WTC11 (cell line): ENCODE measurements at regions not wholly inside any gene's neighbourhood (a gene's known extent, or its start where the extent isn't known, plus 50 kb on each side); places are given as distances from the start of the nearest gene placed in this dataset.
"Not testable (repeated sequence)": the region's sequence is repeated elsewhere in the genome, so short reads cannot be mapped to it uniquely, and the experiment has no call there.

Source experiments
- ATAC-seq: fragments of 200-7000 bp; cut with Tn5 transposase; 2 replicates; pipeline ENCODE4 v1.10.0; 2021; ENCODE audit warnings: mild to moderate bottlenecking, moderate library complexity
- CTCF ChIA-PET: fragments of 300-600 bp; sonication (Branson Sonifier 250); formaldehyde crosslinking; loops from one replicate; lab custom pipeline; 2021; ENCODE audit warnings: antibody characterized with exemption; lab: Charles Lee
- POLR2A ChIA-PET: fragments of 350-600 bp; sonication (Branson Sonifier 250); formaldehyde crosslinking; loops from one replicate; lab custom pipeline; 2021; ENCODE audit warnings: antibody characterized with exemption; lab: Charles Lee
- DNase-seq: peaks from one replicate; pipeline ENCODE4 v3.0.0; 2021; ENCODE audit warnings: low spot score
- H3K27ac Mint-ChIP-seq: 2 replicates; pipeline ENCODE4 v1.8.0; 2021; ENCODE audit warnings: mixed read lengths
- H3K27me3 Mint-ChIP-seq: 2 replicates; pipeline ENCODE4 v1.8.0; 2021; ENCODE audit warnings: low read depth, mild to moderate bottlenecking, moderate library complexity, mixed read lengths
- H3K36me3 Mint-ChIP-seq: 2 replicates; pipeline ENCODE4 v1.8.0; 2021; ENCODE audit warnings: mixed read lengths
- H3K4me1 Mint-ChIP-seq: 2 replicates; pipeline ENCODE4 v1.8.0; 2022; ENCODE audit warnings: mixed read lengths
- H3K4me3 Mint-ChIP-seq: 2 replicates; pipeline ENCODE4 v1.8.0; 2021; ENCODE audit warnings: mild to moderate bottlenecking, moderate library complexity, mixed read lengths
- H3K9me3 Mint-ChIP-seq: 2 replicates; pipeline ENCODE4 v1.8.0; 2021; ENCODE audit warnings: mixed read lengths
- FOXJ3 ChIP-seq: sonication (generic); formaldehyde crosslinking; IDR thresholded peaks from 2 replicates; pipeline ENCODE4 v1.9.0; 2021; ENCODE audit warnings: missing genetic modification reagents, mild to moderate bottlenecking, borderline replicate concordance
- FOXK1 ChIP-seq: sonication (generic); formaldehyde crosslinking; IDR thresholded peaks from 2 replicates; pipeline ENCODE4 v1.8.0; 2022; ENCODE audit warnings: mild to moderate bottlenecking, moderate library complexity, missing genetic modification reagents
- FOXP1 ChIP-seq: sonication (generic); formaldehyde crosslinking; IDR thresholded peaks from 2 replicates; pipeline ENCODE4 v1.8.0; 2022; ENCODE audit warnings: missing genetic modification reagents, mild to moderate bottlenecking, moderate library complexity, borderline replicate concordance
- IRF2 ChIP-seq: sonication (generic); formaldehyde crosslinking; IDR thresholded peaks from 2 replicates; pipeline ENCODE4 v1.8.0; 2022; ENCODE audit warnings: low read depth, missing genetic modification reagents, borderline replicate concordance
- MLX ChIP-seq: sonication (generic); formaldehyde crosslinking; IDR thresholded peaks from 2 replicates; pipeline ENCODE4 v1.8.1; 2023; ENCODE audit warnings: mild to moderate bottlenecking, missing genetic modification reagents, moderate library complexity
- ZNF121 ChIP-seq: sonication (generic); formaldehyde crosslinking; IDR thresholded peaks from 2 replicates; pipeline ENCODE4 v1.8.0; 2023; ENCODE audit warnings: missing genetic modification reagents

- H3K36me3 Mint-ChIP-seq, POLR2A ChIA-PET, H3K4me3 Mint-ChIP-seq, CTCF ChIA-PET, H3K27ac Mint-ChIP-seq, H3K9me3 Mint-ChIP-seq, H3K27me3 Mint-ChIP-seq, ATAC-seq, DNase-seq, H3K4me1 Mint-ChIP-seq: not testable (repeated sequence)
Observed at GRCh38 chr21:9766890-9767591, 754.3 kb upstream of the TPTE start.

GRCh38 chr21:9767592-9768375 is 753.6 kb upstream of the TPTE start:
- ATAC-seq (no peak), DNase-seq (no peak)
- Mint-ChIP-seq H3K36me3 (0 out of 2 replicates have a peak, but pooled peaks cover 9% of the 10 kb centered on the region), H3K27me3 (no peaks in the 10 kb centered on the region), H3K9me3 (0 out of 2 replicates have a peak, but pooled peaks cover 7% of the 10 kb centered on the region), H3K27ac (no peak overlapping the region), H3K4me3 (no peak overlapping the region), H3K4me1 (no peaks in the 10 kb centered on the region)
- no peak for TF ChIP-seq IRF2
- no peak for TF ChIP-seq FOXJ3
- no peak for TF ChIP-seq FOXP1 (CRISPR knock-in tag)
- TF ChIP-seq ZNF121 (CRISPR knock-in tag) = no peak
- TF ChIP-seq FOXK1 = no peak
- TF ChIP-seq MLX (CRISPR knock-in tag) = no peak
- ChIA-PET POLR2A (no interaction called here), CTCF (no interaction called here)

- CTCF ChIA-PET = not testable (repeated sequence)
Observed at GRCh38 chr21:9768376-9769130, 752.8 kb upstream of the TPTE start.

GRCh38 chr21:9769131-9769498 is 752.3 kb upstream of the TPTE start:
- CTCF ChIA-PET, ATAC-seq, H3K4me3 Mint-ChIP-seq, POLR2A ChIA-PET, H3K4me1 Mint-ChIP-seq, H3K27me3 Mint-ChIP-seq, H3K27ac Mint-ChIP-seq, DNase-seq: not testable (repeated sequence)
- Mint-ChIP-seq H3K9me3 (peaks cover 12% of the 10 kb centered on the region), H3K36me3 (peaks cover 14% of the 10 kb centered on the region)

More at GRCh38 chr21:9768376-9769130, 752.8 kb upstream of the TPTE start:
- ATAC-seq, H3K4me1 Mint-ChIP-seq, H3K4me3 Mint-ChIP-seq, H3K9me3 Mint-ChIP-seq, H3K27me3 Mint-ChIP-seq, DNase-seq, POLR2A ChIA-PET, H3K36me3 Mint-ChIP-seq, H3K27ac Mint-ChIP-seq: not testable (repeated sequence)

- DNase-seq, CTCF ChIA-PET: not testable (repeated sequence)
Observed at GRCh38 chr21:9769718-9770690, 751.4 kb upstream of the TPTE start.

GRCh38 chr21:9771466-9772347 is 749.7 kb upstream of the TPTE start:
- H3K36me3 Mint-ChIP-seq = peaks cover 39% of the 10 kb centered on the region
- H3K27ac Mint-ChIP-seq, POLR2A ChIA-PET, H3K4me1 Mint-ChIP-seq, ATAC-seq, H3K4me3 Mint-ChIP-seq, DNase-seq, CTCF ChIA-PET: not testable (repeated sequence)
- H3K27me3 Mint-ChIP-seq = peaks cover 26% of the 10 kb centered on the region
- peaks cover 36% of the 10 kb centered on the region for H3K9me3 Mint-ChIP-seq

More at GRCh38 chr21:9769718-9770690, 751.4 kb upstream of the TPTE start:
- POLR2A ChIA-PET, ATAC-seq, H3K4me1 Mint-ChIP-seq, H3K4me3 Mint-ChIP-seq, H3K27ac Mint-ChIP-seq: not testable (repeated sequence)
- H3K36me3 Mint-ChIP-seq = peaks cover 22% of the 10 kb centered on the region
- peaks cover 21% of the 10 kb centered on the region for H3K9me3 Mint-ChIP-seq
- peaks cover 11% of the 10 kb centered on the region for H3K27me3 Mint-ChIP-seq
